Gastroesophageal sphincter (tissue), 3 donors: ENCODE measurements at regions not wholly inside any gene's neighbourhood (a gene's known extent, or its start where the extent isn't known, plus 50 kb on each side); places are given as distances from the start of the nearest gene placed in this dataset.

Source experiments
- CTCF ChIP-seq, 4 experiments: fragments of 200-600 bp in 2 of 4; fragments of 450-650 bp in 2 of 4; sonication (generic) in 1 of 4; IDR thresholded peaks; one replicate each; pipeline ENCODE4 v1.5.1; 2017 to 2019; ENCODE audit warnings: antibody characterized with exemption in 4 of 4, mild to moderate bottlenecking in 2 of 4, moderate library complexity in 2 of 4
- EP300 ChIP-seq: sonication (generic); formaldehyde crosslinking; IDR thresholded peaks from one replicate; pipeline ENCODE4 v1.6.1; 2017; ENCODE audit warnings: antibody characterized with exemption, mild to moderate bottlenecking
- POLR2AphosphoS5 ChIP-seq: sonication (generic); formaldehyde crosslinking; IDR thresholded peaks from one replicate; pipeline ENCODE4 v1.6.1; 2017; ENCODE audit warnings: antibody characterized with exemption

- TF ChIP-seq CTCF (IDR thresholded peaks at IDR 0.05) = no peak
- no peak for TF ChIP-seq POLR2AphosphoS5
- no peak for TF ChIP-seq EP300
Observed at GRCh38 chr5:18380729-18381362, 746.6 kb downstream of the TAF11L14 start.
